GM20000 (cell line): ENCODE measurements at regions not wholly inside any gene's neighbourhood (a gene's known extent, or its start where the extent isn't known, plus 50 kb on each side); places are given as distances from the start of the nearest gene placed in this dataset.

ENCODE experiments used
- DNase-seq: peaks from one replicate; pipeline ENCODE4 v3.0.0; 2012; ENCODE audit warnings: low spot score
- TF ChIP-seq, protein P1 (sequence below): IDR thresholded peaks from 2 replicates; pipeline ENCODE4 v1.5.1; 2012; ENCODE audit warnings: mild to moderate bottlenecking, control low read depth; ENCODE audit errors: extremely low read depth, missing control alignments

DNA sequence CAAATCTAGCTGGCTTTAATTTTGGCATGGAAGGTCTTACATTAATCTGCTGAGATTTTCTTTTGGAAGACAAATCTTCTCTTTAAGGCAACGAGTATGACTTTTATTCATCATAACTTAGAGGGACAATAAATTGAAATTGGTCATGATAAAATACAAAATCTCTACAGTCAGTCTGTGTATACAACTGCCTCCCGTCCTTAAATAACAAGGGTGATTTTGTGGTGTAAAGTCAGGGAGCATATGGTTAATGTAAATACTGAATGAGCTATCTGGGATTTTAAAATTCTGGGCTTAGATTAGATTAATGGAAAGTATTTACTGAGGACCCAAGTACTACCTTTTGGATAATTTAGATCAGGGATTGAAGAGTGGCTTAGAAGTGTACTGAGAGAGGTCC lies 328.4 kb upstream of the HAND2 start:
- TF ChIP-seq, protein P1, sequence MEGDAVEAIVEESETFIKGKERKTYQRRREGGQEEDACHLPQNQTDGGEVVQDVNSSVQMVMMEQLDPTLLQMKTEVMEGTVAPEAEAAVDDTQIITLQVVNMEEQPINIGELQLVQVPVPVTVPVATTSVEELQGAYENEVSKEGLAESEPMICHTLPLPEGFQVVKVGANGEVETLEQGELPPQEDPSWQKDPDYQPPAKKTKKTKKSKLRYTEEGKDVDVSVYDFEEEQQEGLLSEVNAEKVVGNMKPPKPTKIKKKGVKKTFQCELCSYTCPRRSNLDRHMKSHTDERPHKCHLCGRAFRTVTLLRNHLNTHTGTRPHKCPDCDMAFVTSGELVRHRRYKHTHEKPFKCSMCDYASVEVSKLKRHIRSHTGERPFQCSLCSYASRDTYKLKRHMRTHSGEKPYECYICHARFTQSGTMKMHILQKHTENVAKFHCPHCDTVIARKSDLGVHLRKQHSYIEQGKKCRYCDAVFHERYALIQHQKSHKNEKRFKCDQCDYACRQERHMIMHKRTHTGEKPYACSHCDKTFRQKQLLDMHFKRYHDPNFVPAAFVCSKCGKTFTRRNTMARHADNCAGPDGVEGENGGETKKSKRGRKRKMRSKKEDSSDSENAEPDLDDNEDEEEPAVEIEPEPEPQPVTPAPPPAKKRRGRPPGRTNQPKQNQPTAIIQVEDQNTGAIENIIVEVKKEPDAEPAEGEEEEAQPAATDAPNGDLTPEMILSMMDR, result no peak
- no peak for DNase-seq

DNA sequence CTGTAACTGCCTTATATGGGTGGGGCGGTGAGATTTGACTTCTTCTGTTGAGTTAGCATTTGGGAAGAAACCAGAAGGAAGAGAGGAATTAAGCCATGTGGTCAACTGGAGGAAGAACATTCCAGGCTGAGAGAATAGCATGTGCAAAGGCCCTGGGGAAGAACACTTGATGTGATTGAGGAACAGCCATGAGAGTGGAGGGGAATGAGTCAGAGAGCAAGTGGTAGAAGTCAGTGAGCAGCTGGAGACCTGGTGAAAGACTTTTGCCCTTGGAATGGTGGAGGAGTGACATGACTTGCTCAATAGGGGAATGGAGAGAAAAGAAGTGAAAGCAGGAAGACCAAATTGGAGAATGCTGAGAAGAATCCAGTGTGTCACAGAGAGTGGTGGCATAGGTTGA lies 327.8 kb upstream of the HAND2 start:
- TF ChIP-seq, protein P1, result no peak
- no peak for DNase-seq

DNA sequence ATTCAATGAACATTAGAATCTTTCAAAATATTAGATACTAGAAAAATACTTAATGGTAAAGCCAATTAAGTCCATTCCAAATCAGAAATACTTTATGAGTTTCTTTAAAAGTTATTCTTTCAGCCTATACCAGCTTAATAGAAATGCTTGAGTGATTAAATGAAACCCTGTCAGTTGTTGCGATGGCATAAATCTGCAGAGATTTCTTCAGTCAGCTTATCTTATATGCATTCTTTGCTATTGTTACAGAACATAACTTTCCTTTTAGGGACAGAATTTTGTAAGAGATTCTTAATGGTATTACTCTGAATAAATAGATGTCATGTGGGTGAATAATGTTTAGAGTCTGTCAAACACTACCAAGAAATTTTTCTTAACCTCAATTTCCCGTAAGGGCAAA lies 325.0 kb upstream of the HAND2 start:
- DNase-seq, result no peak
- TF ChIP-seq, protein P1, result no peak

DNA sequence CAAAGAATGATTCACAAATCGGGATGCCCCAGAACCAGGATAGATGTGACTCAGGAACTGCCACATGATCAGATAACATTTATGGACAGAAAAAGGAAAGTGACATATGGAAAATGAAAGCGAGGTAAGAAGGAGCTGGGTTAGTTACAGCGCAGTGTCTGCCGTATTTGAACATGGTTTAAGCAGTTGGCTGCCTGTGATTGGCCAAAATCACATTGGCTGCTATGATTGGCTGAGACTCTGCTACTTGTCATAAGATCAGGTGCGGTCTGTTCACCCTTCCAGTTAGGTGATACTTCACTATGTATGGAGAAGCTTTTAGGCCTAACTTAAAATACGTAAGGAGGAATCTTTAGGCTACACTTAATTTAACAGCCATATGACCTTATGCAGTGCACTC lies 322.7 kb upstream of the HAND2 start:
- no peak for DNase-seq
- TF ChIP-seq, protein P1, result no peak

DNA sequence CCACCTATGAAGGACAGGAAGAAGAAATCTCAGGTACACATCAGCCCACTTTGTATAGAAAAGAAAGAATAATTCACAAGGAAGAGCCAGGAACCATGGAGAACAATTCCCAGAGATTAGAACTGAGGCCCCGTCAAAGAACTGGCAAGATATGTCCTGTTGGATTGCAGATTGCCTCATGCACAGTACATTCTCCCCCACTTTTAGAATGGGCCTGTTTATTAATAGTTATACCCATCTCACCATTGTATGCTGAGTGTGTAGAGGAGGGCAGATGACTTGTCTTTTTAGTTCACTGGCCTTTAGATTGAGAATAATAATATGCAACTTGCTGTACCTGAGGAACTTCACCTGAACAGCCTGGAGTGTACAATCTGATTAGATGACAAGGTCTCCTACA lies 315.6 kb upstream of the HAND2 start:
- TF ChIP-seq, protein P1, result no peak
- no peak for DNase-seq

DNA sequence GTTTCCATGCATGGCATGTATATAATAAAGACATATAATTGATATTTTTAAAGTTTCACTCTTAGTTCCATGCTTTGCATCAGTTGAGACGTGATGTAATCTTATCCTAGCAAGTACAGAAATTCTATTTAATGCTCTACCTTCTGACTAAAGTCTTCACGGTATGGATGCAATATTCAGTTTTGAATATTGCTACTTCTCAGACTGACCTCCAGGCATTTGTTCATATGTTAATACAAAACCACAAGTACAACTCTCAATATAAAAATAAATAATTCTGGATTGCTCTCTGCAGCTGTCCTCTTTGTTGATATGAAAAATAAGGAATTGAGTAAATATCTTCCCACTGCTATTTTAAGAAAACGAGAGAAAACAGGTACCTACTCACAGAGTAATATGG lies 309.8 kb upstream of the HAND2 start:
- DNase-seq, result no peak
- TF ChIP-seq, protein P1, result no peak

DNA sequence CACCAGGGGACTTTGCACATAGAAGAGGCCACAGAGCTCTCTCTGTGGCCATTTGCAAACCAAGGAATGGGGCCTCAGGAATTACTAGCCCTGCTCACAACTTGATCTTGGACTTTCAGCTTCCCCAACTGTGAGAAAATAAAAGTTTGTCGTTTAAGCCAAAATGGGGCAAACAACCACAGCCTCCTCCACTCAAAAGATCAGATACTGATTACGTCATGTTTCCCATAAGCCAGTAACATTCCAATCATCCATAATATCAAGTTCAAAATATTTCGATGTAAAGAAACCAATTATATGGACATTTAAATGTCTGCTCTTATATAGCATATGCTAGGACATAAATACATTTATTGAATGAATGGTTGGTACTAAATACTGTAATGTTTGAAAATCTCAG lies 307.5 kb upstream of the HAND2 start:
- DNase-seq, result no peak
- TF ChIP-seq, protein P1, result no peak
